Duodenal mucosa (tissue), 2 donors: ENCODE measurements at regions not wholly inside any gene's neighbourhood (a gene's known extent, or its start where the extent isn't known, plus 50 kb on each side); places are given as distances from the start of the nearest gene placed in this dataset.
"Not testable (repeated sequence)": the region's sequence is repeated elsewhere in the genome, so short reads cannot be mapped to it uniquely, and the experiment has no call there.

Source experiments
- H3K27ac ChIP-seq: one replicate; pipeline ENCODE4 v1.7.0; 2013; ENCODE audit warnings: low read depth, low read length
- H3K27me3 ChIP-seq, 2 donors: one replicate each; pipeline ENCODE4 v1.7.0; 2013; ENCODE audit warnings: low read length in 2 of 2, control low read depth in 1 of 2; ENCODE audit not compliant: insufficient read depth in 2 of 2, control insufficient read depth in 1 of 2
- H3K36me3 ChIP-seq, 2 donors: one replicate each; pipeline ENCODE4 v1.7.0; 2013; ENCODE audit warnings: low read length in 2 of 2, control low read depth in 1 of 2; ENCODE audit not compliant: insufficient read depth in 2 of 2, control insufficient read depth in 1 of 2
- H3K4me1 ChIP-seq, 2 donors: one replicate each; pipeline ENCODE4 v1.7.0; 2013; ENCODE audit warnings: low read length in 2 of 2, control low read depth in 1 of 2; ENCODE audit not compliant: insufficient read depth in 2 of 2, control insufficient read depth in 1 of 2
- H3K4me3 ChIP-seq, 2 donors: one replicate each; pipeline ENCODE4 v1.7.0; 2013; ENCODE audit warnings: low read length in 2 of 2, low read depth in 1 of 2
- H3K9ac ChIP-seq, 2 donors: one replicate each; pipeline ENCODE4 v1.7.0; 2013; ENCODE audit warnings: low read length in 2 of 2, low read depth in 1 of 2
- H3K9me3 ChIP-seq, 2 donors: one replicate each; pipeline ENCODE4 v1.7.0; 2013; ENCODE audit warnings: low read length in 2 of 2, control low read depth in 1 of 2; ENCODE audit not compliant: control insufficient read depth in 1 of 2

DNA sequence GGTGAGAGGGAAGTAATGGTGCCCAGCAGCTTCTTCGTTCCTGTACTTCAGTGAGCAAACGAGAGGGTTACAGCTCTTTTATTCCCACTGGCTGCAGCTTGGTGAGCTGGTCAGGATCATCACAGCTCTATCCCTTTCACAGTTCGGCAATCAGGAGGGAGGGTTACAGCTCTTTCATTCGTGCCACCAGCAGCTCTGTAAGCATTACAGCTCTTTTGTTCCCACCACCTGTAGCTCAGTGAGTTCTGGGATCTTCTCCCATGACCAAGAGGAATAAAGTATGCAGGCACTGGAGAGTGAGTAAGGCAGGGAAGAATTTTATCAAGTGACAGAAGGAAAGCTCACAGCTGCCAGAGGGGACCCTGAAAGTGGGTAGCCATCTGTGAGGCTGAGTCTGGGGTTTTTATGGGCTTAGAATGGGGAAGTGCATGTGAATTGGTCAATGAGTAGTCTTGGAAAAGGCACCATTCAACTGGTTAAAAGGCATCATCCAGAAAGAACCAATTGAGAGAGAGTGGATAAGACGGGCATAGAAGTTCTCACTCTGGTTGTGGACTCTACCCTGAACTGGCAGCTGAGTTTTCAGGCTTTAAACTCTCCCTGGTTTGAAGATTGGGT is 123.7 kb downstream of the COX18 start:
- H3K27ac ChIP-seq: no peak overlapping the region
- no peaks in the 10 kb centered on the region for H3K36me3 ChIP-seq
- H3K4me3 ChIP-seq: no peak overlapping the region
- no peak overlapping the region for H3K9ac ChIP-seq
- H3K9me3 ChIP-seq: no peaks in the 10 kb centered on the region
- no peaks in the 10 kb centered on the region for H3K4me1 ChIP-seq
- H3K27me3 ChIP-seq: no peaks in the 10 kb centered on the region

DNA sequence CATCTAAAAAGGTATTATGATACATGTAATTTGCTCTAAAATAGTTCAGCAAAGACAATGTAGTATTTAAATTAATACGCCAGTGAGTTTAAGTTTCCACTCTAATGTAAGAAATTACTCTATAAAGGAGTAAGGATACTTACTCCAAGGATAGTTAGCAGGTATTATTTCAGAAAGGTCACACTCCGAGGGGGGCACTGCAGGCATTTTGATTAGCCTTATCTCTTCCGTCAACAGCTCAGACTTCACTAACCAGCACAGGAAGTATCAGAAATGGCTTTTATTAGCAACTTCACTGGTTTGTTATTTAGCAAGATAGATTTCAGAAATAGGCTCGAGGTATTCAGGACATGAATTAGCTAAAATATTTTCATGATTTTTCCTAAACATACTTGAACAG is 127.0 kb downstream of the COX18 start:
- Histone ChIP-seq H3K27me3 (no peaks in the 10 kb centered on the region), H3K9me3 (no peaks in the 10 kb centered on the region), H3K9ac (no peak overlapping the region), H3K4me1 (no peaks in the 10 kb centered on the region), H3K36me3 (no peaks in the 10 kb centered on the region), H3K27ac (no peak overlapping the region), H3K4me3 (no peak overlapping the region)

DNA sequence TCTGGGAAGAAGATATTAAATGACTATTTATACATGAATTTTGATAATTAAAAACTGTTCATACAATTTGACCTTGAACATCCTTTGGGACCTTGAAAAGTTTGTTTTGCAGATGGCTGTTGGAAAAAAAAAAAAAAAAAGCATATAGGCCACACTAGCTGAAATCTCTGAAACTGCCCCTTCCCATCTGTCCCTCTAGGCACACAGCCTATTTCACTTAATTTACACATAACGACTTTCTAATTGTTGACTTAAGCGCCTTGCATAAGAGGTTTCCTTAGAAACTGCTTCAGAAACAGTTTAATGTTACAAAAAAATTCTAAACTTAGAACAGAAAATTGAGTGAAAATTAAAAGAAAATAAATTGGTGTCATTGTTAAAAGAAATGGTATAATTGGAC is 131.0 kb downstream of the COX18 start:
- Histone ChIP-seq H3K27ac (no peak overlapping the region), H3K9ac (no peak overlapping the region), H3K4me3 (no peak overlapping the region), H3K27me3 (no peaks in the 10 kb centered on the region), H3K4me1 (no peaks in the 10 kb centered on the region), H3K9me3 (no peaks in the 10 kb centered on the region), H3K36me3 (no peaks in the 10 kb centered on the region)

DNA sequence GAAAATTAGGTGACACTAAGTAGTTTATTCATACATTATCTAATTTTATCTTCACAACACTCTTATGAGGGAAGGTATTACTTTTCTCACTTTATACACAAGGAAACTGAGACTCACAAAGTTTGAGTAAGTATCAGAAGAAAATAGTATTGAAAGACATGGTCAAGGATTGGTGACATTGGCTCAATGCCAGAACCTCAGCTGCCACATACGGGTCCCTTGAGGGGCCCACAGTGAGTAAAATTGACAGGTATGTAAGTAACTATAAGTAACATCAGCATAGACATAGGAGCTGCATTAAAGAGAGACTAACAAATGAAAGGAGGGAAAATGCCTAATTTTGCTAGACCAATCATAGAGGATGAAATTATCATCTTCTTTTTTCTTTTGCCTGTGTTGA is 134.1 kb downstream of the COX18 start:
- no peaks in the 10 kb centered on the region for H3K27me3 ChIP-seq
- H3K4me3 ChIP-seq: no peak overlapping the region
- no peaks in the 10 kb centered on the region for H3K4me1 ChIP-seq
- H3K9me3 ChIP-seq: no peaks in the 10 kb centered on the region
- H3K9ac ChIP-seq: no peak overlapping the region
- H3K36me3 ChIP-seq: no peaks in the 10 kb centered on the region
- no peak overlapping the region for H3K27ac ChIP-seq

DNA sequence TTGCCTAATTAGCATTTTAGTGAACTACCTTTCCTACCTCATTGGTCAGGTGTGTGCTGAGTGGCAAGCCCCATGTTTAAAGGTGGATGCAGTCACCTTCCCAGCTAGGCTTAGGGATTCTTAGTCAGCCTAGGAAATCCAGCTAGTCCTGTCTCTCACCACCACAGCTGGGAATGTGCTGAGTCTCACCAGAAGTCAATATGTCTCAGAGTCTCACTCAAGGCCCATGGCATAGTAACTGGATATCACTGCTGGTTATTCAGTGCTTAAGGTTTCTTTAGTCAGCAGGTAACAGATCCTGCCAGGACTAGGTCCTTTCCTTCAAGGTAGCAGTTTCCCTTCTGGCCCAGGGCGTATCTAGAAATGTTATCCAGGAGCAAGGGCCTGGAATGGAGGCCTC is 136.5 kb downstream of the COX18 start:
- H3K9ac ChIP-seq: no peak overlapping the region
- H3K4me1 ChIP-seq: no peaks in the 10 kb centered on the region
- H3K27me3 ChIP-seq: no peaks in the 10 kb centered on the region

DNA sequence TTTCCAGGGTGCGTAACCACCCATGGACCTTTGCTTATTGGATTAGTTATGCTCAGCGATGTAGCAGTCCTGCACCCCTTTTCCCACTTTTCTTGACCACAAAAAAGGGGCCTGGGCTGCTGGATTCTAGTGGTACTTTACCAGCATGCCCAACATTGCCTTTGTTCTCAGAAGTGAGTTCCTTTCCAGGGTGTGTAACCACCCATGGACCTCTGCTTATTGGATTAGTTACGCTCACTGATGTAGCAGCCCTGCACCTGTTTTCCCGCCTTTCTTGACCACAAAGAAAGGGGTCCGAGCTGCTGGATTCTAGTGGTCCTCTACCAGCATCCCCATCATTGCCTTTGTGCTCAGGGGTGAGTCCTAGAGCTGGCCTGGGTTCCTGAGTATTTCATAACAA is 138.2 kb downstream of the COX18 start:
- Histone ChIP-seq H3K27ac (no peak overlapping the region), H3K36me3 (no peaks in the 10 kb centered on the region), H3K9me3 (no peaks in the 10 kb centered on the region), H3K27me3 (no peaks in the 10 kb centered on the region), H3K9ac (no peak overlapping the region), H3K4me3 (no peak overlapping the region), H3K4me1 (no peaks in the 10 kb centered on the region)

More for the DNA sequence above, 136.5 kb downstream of the COX18 start:
- Histone ChIP-seq H3K4me3 (no peak overlapping the region), H3K36me3 (no peaks in the 10 kb centered on the region), H3K9me3 (no peaks in the 10 kb centered on the region), H3K27ac (no peak overlapping the region)

DNA sequence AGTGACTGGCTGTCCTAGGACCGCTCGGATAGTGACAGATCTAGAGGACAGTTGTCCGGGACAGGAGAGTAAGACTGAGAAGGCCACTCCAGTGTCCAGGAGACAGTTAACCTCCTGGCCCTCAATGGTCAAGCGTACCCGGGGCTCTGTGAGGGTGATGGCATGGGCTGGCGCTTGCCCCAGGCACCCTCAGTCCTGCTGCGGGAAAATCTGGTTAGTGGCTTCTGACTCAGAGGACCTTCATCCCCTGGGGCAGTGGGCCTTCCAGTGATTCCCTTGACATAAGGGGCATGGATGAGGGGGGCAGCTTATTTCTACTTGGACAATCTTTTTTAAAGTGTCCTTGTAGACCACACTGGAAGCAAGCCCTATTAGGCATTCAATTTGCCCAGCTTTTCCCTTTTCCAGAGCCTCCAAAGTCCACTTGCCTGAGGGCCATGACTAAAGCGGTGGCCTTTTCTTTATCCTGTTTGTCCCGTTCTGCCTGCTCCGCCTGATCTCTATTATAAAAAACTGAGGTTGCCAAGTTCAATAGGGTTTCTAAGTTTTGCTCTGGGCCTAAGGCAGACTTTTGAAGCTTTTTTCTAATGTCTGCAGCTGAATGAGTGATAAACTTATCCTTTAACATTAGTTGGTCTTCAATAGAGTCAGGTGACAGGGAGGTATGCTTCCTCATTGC is 139.8 kb downstream of the COX18 start:
- H3K27ac ChIP-seq, H3K4me3 ChIP-seq, H3K9ac ChIP-seq, H3K9me3 ChIP-seq, H3K27me3 ChIP-seq, H3K36me3 ChIP-seq, H3K4me1 ChIP-seq: not testable (repeated sequence)

DNA sequence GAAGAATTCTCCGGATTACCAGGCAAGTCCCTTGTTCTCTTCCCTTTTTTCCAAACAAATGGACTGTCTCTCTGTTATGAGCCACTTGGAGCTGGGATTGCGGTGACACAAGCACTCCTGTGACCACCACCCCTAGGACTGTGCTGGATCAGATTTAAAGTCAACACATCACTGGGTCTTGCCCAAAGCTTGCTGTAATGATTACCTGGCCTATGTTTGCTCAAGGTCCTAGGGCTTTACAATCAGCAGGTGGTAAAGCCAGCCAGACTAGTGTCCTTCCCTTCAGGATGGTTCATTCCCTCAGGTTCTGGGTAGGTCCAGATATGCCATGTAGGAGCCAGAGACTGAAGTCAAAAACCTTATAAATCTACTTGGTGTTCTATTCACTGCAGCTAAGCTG is 144.7 kb downstream of the COX18 start:
- H3K36me3 ChIP-seq: no peaks in the 10 kb centered on the region
- no peak overlapping the region for H3K4me3 ChIP-seq
- H3K27ac ChIP-seq: no peak overlapping the region
- no peaks in the 10 kb centered on the region for H3K9me3 ChIP-seq
- H3K4me1 ChIP-seq: no peaks in the 10 kb centered on the region
- no peaks in the 10 kb centered on the region for H3K27me3 ChIP-seq
- no peak overlapping the region for H3K9ac ChIP-seq

DNA sequence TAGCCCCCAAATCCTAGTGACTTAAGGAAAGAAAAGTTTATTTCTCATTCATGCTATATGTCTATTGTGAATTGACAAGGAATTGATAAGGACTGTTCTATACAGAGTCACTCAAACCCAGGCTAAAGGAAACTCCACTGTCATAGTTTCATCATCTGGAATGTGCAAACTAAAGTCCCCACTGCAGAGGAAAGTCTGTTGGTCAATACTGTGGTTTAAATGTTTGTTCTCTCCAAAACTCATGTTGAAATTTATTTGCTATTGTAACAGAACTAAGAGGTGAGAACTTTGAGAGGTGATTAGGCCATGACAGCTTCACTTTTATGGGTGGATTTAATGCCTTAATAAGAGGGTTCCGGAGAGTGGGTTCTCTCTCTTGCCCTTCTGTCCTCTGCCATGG is 149.6 kb downstream of the COX18 start:
- Histone ChIP-seq H3K9ac (no peak overlapping the region), H3K36me3 (no peaks in the 10 kb centered on the region), H3K4me3 (no peak overlapping the region), H3K4me1 (no peaks in the 10 kb centered on the region), H3K27me3 (no peaks in the 10 kb centered on the region), H3K9me3 (no peaks in the 10 kb centered on the region), H3K27ac (no peak overlapping the region)

DNA sequence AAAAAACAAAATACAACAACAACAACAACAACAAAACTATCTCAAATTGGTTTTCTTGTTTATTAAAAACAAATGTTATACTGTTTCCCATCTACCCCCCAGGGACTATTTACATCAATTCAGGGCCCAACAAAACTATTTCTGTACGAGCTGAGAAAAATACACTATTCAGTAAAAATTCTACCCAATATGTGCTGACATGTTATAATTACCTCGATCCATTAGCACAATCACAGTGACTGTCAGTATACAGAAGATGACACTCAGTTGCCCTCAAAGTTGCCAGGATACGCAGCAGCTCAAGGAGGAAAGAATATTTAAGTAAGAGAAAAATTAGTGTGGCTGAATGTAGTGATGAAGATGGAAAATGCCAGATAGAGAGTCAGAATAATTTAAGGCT is 150.1 kb downstream of the COX18 start:
- Histone ChIP-seq H3K27me3 (no peaks in the 10 kb centered on the region), H3K36me3 (no peaks in the 10 kb centered on the region), H3K9me3 (no peaks in the 10 kb centered on the region), H3K9ac (no peak overlapping the region), H3K27ac (no peak overlapping the region), H3K4me3 (no peak overlapping the region), H3K4me1 (no peaks in the 10 kb centered on the region)
